ENCODE measurements at regions not wholly inside any gene's neighbourhood (a gene's known extent, or its start where the extent isn't known, plus 50 kb on each side); places are given as distances from the start of the nearest gene placed in this dataset.

DNA sequence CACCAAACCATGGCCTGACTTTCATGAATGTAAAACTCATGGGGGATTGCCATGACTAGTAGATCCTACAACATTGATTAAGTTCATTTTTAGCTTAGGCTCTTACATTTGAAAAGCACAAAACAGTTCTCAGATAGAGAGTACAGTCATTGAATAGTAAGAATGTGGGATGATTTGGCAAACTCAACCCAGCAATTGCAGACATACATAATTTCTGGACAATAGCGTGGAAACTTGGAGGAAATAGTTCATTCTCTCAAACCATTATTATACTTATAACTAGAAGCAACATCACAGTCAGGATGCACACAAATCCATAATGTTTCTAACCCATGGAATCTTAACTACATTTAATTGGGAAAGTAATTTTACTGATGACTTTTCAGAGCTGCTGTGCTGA, 598.2 kb downstream of the LMO4 start:
- TF ChIP-seq, protein P1, sequence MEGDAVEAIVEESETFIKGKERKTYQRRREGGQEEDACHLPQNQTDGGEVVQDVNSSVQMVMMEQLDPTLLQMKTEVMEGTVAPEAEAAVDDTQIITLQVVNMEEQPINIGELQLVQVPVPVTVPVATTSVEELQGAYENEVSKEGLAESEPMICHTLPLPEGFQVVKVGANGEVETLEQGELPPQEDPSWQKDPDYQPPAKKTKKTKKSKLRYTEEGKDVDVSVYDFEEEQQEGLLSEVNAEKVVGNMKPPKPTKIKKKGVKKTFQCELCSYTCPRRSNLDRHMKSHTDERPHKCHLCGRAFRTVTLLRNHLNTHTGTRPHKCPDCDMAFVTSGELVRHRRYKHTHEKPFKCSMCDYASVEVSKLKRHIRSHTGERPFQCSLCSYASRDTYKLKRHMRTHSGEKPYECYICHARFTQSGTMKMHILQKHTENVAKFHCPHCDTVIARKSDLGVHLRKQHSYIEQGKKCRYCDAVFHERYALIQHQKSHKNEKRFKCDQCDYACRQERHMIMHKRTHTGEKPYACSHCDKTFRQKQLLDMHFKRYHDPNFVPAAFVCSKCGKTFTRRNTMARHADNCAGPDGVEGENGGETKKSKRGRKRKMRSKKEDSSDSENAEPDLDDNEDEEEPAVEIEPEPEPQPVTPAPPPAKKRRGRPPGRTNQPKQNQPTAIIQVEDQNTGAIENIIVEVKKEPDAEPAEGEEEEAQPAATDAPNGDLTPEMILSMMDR (IDR thresholded peaks at IDR 0.05) = no peak
- TF ChIP-seq EP300 (IDR thresholded peaks at IDR 0.05) = no peak
